Stimulated activated effector memory CD8-positive, alpha-beta T cell treated with anti-CD3 and anti-CD28 coated beads, Interleukin-12 subunit alpha, Interleukin-12 subunit beta, amount 100 ng/mL, for 72 hours (primary cell): ENCODE measurements at regions not wholly inside any gene's neighbourhood (a gene's known extent, or its start where the extent isn't known, plus 50 kb on each side); places are given as distances from the start of the nearest gene placed in this dataset.
A peak's percentile ranks its signal among the peaks of the same experiment; 100 is the strongest.
"Not testable (repeated sequence)": the region's sequence is repeated elsewhere in the genome, so short reads cannot be mapped to it uniquely, and the experiment has no call there.

Experiments
- ATAC-seq: fragments of 150-1000 bp; cut with Tn5 transposase; 2 replicates; pipeline ENCODE4 v1.10.0; 2021
- DNase-seq, 2 donors: peaks; one replicate each; pipeline ENCODE4 v3.0.0; 2021 to 2022; ENCODE audit warnings: low spot score in 2 of 2
- H3K27ac Mint-ChIP-seq: one replicate; pipeline ENCODE4 v1.8.0; 2022; ENCODE audit warnings: mild to moderate bottlenecking, mixed read lengths
- H3K36me3 Mint-ChIP-seq: one replicate; pipeline ENCODE4 v1.8.0; 2022; ENCODE audit warnings: mild to moderate bottlenecking, mixed read lengths
- H3K4me1 Mint-ChIP-seq: one replicate; pipeline ENCODE4 v1.8.0; 2022; ENCODE audit warnings: mixed read lengths
- H3K4me3 Mint-ChIP-seq: one replicate; pipeline ENCODE4 v1.8.0; 2022; ENCODE audit warnings: mild to moderate bottlenecking, mixed read lengths
- H3K9me3 Mint-ChIP-seq: one replicate; pipeline ENCODE4 v1.8.0; 2022; ENCODE audit warnings: mixed read lengths

GRCh38 chr3:17823816-17824215 is 81.4 kb upstream of the TBC1D5 start:
- H3K9me3 Mint-ChIP-seq, result no peaks in the 10 kb centered on the region
- H3K4me3 Mint-ChIP-seq, result no peak overlapping the region
- H3K36me3 Mint-ChIP-seq, result no peaks in the 10 kb centered on the region
- no peak for ATAC-seq
- peaks cover 5% of the 10 kb centered on the region for H3K4me1 Mint-ChIP-seq
- DNase-seq, result no peak
- H3K27ac Mint-ChIP-seq, result no peak overlapping the region

- ATAC-seq (no peak), DNase-seq (no peak)
- Mint-ChIP-seq H3K4me1 (no peaks in the 10 kb centered on the region), H3K4me3 (no peak overlapping the region), H3K9me3 (no peaks in the 10 kb centered on the region), H3K27ac (no peak overlapping the region), H3K36me3 (no peaks in the 10 kb centered on the region)
These were observed 80.6 kb upstream of the TBC1D5 start for GRCh38 chr3:17823036-17823435.

- no peak for DNase-seq
- no peak overlapping the region for H3K4me3 Mint-ChIP-seq
- ATAC-seq, result no peak
- no peaks in the 10 kb centered on the region for H3K4me1 Mint-ChIP-seq
- H3K36me3 Mint-ChIP-seq, result no peaks in the 10 kb centered on the region
- H3K27ac Mint-ChIP-seq, result no peak overlapping the region
- no peaks in the 10 kb centered on the region for H3K9me3 Mint-ChIP-seq
These were observed 78.3 kb upstream of the TBC1D5 start for GRCh38 chr3:17820704-17821103.

GRCh38 chr3:17820275-17820674 is 77.8 kb upstream of the TBC1D5 start:
- Mint-ChIP-seq H3K4me1 (no peaks in the 10 kb centered on the region), H3K27ac (no peak overlapping the region), H3K4me3 (no peak overlapping the region), H3K9me3 (no peaks in the 10 kb centered on the region), H3K36me3 (no peaks in the 10 kb centered on the region)
- ATAC-seq (no peak), DNase-seq (no peak)

GRCh38 chr3:17817973-17818372 is 75.5 kb upstream of the TBC1D5 start:
- not testable (repeated sequence) for H3K27ac Mint-ChIP-seq, H3K9me3 Mint-ChIP-seq

GRCh38 chr3:17817545-17817944 is 75.1 kb upstream of the TBC1D5 start:
- DNase-seq, result no peak
- H3K4me3 Mint-ChIP-seq, result no peak overlapping the region

More at GRCh38 chr3:17817973-17818372, 75.5 kb upstream of the TBC1D5 start:
- H3K4me3 Mint-ChIP-seq, H3K4me1 Mint-ChIP-seq, H3K36me3 Mint-ChIP-seq, DNase-seq, ATAC-seq: not testable (repeated sequence)

GRCh38 chr3:17816839-17817238 is 74.4 kb upstream of the TBC1D5 start:
- not testable (repeated sequence) for H3K4me1 Mint-ChIP-seq, H3K36me3 Mint-ChIP-seq, ATAC-seq, DNase-seq, H3K4me3 Mint-ChIP-seq, H3K9me3 Mint-ChIP-seq, H3K27ac Mint-ChIP-seq

More at GRCh38 chr3:17817545-17817944, 75.1 kb upstream of the TBC1D5 start:
- Mint-ChIP-seq H3K9me3 (no peaks in the 10 kb centered on the region), H3K36me3 (no peaks in the 10 kb centered on the region), H3K4me1 (no peaks in the 10 kb centered on the region), H3K27ac (no peak overlapping the region)
- ATAC-seq, result no peak

GRCh38 chr3:17812328-17812727 is 69.9 kb upstream of the TBC1D5 start:
- H3K36me3 Mint-ChIP-seq, H3K4me3 Mint-ChIP-seq, DNase-seq, H3K9me3 Mint-ChIP-seq, H3K4me1 Mint-ChIP-seq, ATAC-seq, H3K27ac Mint-ChIP-seq: not testable (repeated sequence)

- H3K4me3 Mint-ChIP-seq, result no peak overlapping the region
- DNase-seq (no peak), ATAC-seq (no peak)
- H3K36me3 Mint-ChIP-seq, result no peaks in the 10 kb centered on the region
- H3K4me1 Mint-ChIP-seq, result peaks cover 2% of the 10 kb centered on the region
- no peaks in the 10 kb centered on the region for H3K9me3 Mint-ChIP-seq
- no peak overlapping the region for H3K27ac Mint-ChIP-seq
These were observed 69.2 kb upstream of the TBC1D5 start for GRCh38 chr3:17811646-17812045.

GRCh38 chr3:17810759-17811158 is 68.3 kb upstream of the TBC1D5 start:
- ATAC-seq (no peak), DNase-seq (no peak)
- Mint-ChIP-seq H3K4me1 (peaks cover 8% of the 10 kb centered on the region), H3K27ac (no peak overlapping the region), H3K4me3 (no peak overlapping the region), H3K36me3 (no peaks in the 10 kb centered on the region), H3K9me3 (no peaks in the 10 kb centered on the region)

GRCh38 chr3:17808994-17809393 is 66.6 kb upstream of the TBC1D5 start:
- H3K27ac Mint-ChIP-seq, result no peak overlapping the region
- DNase-seq (no peak), ATAC-seq (no peak)
- no peak overlapping the region for H3K4me3 Mint-ChIP-seq
- H3K4me1 Mint-ChIP-seq, result peaks cover 8% of the 10 kb centered on the region
- no peaks in the 10 kb centered on the region for H3K36me3 Mint-ChIP-seq
- H3K9me3 Mint-ChIP-seq, result no peaks in the 10 kb centered on the region

- no peak overlapping the region for H3K4me3 Mint-ChIP-seq
- ATAC-seq (no peak), DNase-seq (no peak)
- H3K4me1 Mint-ChIP-seq, result peaks cover 8% of the 10 kb centered on the region
- H3K9me3 Mint-ChIP-seq, result no peaks in the 10 kb centered on the region
- H3K27ac Mint-ChIP-seq, result no peak overlapping the region
- no peaks in the 10 kb centered on the region for H3K36me3 Mint-ChIP-seq
These were observed 64.4 kb upstream of the TBC1D5 start for GRCh38 chr3:17806876-17807275.

GRCh38 chr3:17806201-17806600 is 63.8 kb upstream of the TBC1D5 start:
- Mint-ChIP-seq H3K9me3 (no peaks in the 10 kb centered on the region), H3K4me1 (peaks cover 8% of the 10 kb centered on the region), H3K4me3 (no peak overlapping the region), H3K27ac (peak overlapping the region; percentile 18), H3K36me3 (no peaks in the 10 kb centered on the region)
- ATAC-seq, result peak; percentile 91
- no peak for DNase-seq

GRCh38 chr3:17805461-17805940 is 63.1 kb upstream of the TBC1D5 start:
- DNase-seq (no peak), ATAC-seq (no peak)
- H3K36me3 Mint-ChIP-seq, result no peaks in the 10 kb centered on the region
- no peak overlapping the region for H3K4me3 Mint-ChIP-seq
- H3K4me1 Mint-ChIP-seq, result peaks cover 8% of the 10 kb centered on the region
- H3K27ac Mint-ChIP-seq, result no peak overlapping the region
- H3K9me3 Mint-ChIP-seq, result no peaks in the 10 kb centered on the region

GRCh38 chr3:17802950-17803349 is 60.5 kb upstream of the TBC1D5 start:
- no peaks in the 10 kb centered on the region for H3K36me3 Mint-ChIP-seq
- H3K4me1 Mint-ChIP-seq, result peaks cover 8% of the 10 kb centered on the region
- no peak for ATAC-seq
- H3K9me3 Mint-ChIP-seq, result no peaks in the 10 kb centered on the region
- no peak for DNase-seq
- H3K27ac Mint-ChIP-seq, result no peak overlapping the region
- H3K4me3 Mint-ChIP-seq, result no peak overlapping the region

GRCh38 chr3:17801131-17801530 is 58.7 kb upstream of the TBC1D5 start:
- ATAC-seq (no peak), DNase-seq (no peak)
- H3K9me3 Mint-ChIP-seq, result no peaks in the 10 kb centered on the region
- H3K36me3 Mint-ChIP-seq, result no peaks in the 10 kb centered on the region
- no peak overlapping the region for H3K4me3 Mint-ChIP-seq
- H3K27ac Mint-ChIP-seq, result no peak overlapping the region
- peaks cover under 1% of the 10 kb centered on the region for H3K4me1 Mint-ChIP-seq

- no peak for ATAC-seq
- H3K9me3 Mint-ChIP-seq, result no peaks in the 10 kb centered on the region
- DNase-seq, result no peak
- H3K4me1 Mint-ChIP-seq, result no peaks in the 10 kb centered on the region
- no peaks in the 10 kb centered on the region for H3K36me3 Mint-ChIP-seq
- H3K4me3 Mint-ChIP-seq, result no peak overlapping the region
- H3K27ac Mint-ChIP-seq, result no peak overlapping the region
These were observed 57.8 kb upstream of the TBC1D5 start for GRCh38 chr3:17800232-17800631.
